ENCODE measurements at regions not wholly inside any gene's neighbourhood (a gene's known extent, or its start where the extent isn't known, plus 50 kb on each side); places are given as distances from the start of the nearest gene placed in this dataset.

DNA sequence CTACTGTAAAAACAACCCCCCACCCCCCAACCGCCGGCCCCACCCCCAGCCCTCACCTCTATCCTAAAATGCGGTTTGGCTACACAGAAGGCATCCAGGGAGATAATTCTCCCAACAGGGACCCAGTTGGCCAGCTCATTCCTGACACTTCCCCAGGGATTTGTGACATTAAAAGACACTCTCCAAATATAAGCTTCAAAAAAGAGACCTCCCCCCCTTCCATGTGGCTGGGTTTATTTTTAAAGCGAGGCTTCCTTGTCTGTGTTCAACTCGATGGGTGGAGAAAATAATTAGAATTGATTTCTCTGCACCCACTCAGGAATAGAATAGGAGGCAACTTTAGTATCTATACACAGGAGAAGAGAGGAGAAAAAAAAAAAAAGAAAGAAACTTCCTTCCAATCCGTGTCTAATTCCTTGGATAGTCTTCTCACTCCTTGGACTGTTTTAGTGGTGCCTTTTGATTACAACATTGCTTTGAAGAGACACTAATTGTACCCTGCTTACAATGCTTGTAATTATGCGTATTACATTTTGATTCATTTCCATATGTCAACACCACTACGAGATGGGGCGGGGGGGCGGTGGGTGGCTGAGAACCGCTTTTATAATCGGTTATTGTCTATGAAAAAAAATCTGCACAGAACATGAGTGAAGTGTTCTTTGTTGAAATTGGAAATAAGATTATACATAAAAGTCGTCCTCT lies 500.4 kb downstream of the MIAT start:
- Mint-ChIP-seq H3K4me3 (no peak overlapping the region), H3K36me3 (peaks cover 0 to 5% of the 10 kb centered on the region in 2 donors), H3K9me3 (peaks cover 0 to 9% (median 5%) of the 10 kb centered on the region in 7 donors), H3K4me1 (no peaks in the 10 kb centered on the region), H3K27ac (no peak overlapping the region), H3K27me3 (peaks cover 13 to 39% (median 35%) of the 10 kb centered on the region in 3 donors)
- ATAC-seq (ENCODE audit: low read depth in 2 of 2), result no peak
- DNase-seq, result no peak

DNA sequence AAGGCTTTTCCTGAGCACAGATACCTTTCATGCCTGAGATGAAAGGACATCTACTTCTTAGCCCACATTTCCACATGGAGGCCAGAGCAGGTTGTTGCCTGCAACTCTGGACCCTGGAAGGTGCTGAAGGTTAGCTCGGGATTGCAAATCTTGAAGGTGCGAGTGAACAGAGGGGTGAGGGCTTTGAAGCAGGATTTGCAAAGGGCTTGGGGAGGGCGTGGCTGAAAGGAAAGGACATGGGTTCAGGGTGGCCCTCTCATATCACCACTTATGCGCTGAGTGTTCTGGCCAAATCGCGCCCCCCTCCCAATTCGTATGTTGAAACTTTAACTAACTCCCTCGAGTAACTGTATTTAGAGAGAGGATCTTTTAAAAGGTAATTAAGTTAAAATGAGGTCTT lies 501.6 kb downstream of the MIAT start:
- H3K27me3 Mint-ChIP-seq, result peaks cover 12 to 49% (median 31%) of the 10 kb centered on the region in 3 donors

DNA sequence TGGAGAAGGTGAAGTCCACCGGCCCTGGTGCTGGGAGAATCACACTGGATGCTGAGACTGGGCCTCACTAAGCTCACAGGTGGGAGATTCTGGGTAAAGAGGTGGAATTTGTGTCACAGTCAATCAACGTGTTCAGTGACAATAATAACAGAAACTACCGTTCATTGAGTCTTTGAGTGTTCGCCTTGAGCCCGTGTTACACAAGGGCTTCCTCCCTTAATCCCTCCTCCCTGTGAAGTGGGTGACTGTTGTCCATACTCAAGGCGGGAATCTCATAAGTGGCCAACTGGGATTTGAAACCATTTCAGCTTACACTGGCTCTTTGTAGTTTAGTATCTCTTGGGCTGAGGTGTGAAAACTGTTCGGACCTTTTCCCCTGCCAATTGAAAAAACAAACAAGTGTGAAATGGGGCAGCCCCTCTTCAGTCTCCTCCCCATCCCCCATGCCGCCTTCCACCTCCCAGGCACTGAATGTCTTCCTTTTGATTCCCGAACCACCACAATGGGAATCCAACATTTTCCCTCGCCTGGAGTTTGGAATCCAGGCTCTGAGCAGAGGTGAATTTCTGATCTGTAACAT lies 502.4 kb downstream of the MIAT start:
- ATAC-seq (ENCODE audit: low read depth in 2 of 2) (no peak), DNase-seq (no peak)
- Mint-ChIP-seq H3K4me3 (no peak overlapping the region), H3K27me3 (peaks cover 12 to 50% (median 31%) of the 10 kb centered on the region in 3 donors), H3K4me1 (no peaks in the 10 kb centered on the region), H3K27ac (no peak overlapping the region), H3K36me3 (no peaks in the 10 kb centered on the region), H3K9me3 (peaks cover 0 to 8% (median 0%) of the 10 kb centered on the region in 7 donors)

More for the DNA sequence above, 501.6 kb downstream of the MIAT start:
- Mint-ChIP-seq H3K9me3 (peaks cover 0 to 8% (median 0%) of the 10 kb centered on the region in 7 donors), H3K36me3 (no peaks in the 10 kb centered on the region), H3K4me1 (no peaks in the 10 kb centered on the region), H3K4me3 (no peak overlapping the region), H3K27ac (no peak overlapping the region)
- no peak for ATAC-seq (ENCODE audit: low read depth in 2 of 2)
- no peak for DNase-seq

DNA sequence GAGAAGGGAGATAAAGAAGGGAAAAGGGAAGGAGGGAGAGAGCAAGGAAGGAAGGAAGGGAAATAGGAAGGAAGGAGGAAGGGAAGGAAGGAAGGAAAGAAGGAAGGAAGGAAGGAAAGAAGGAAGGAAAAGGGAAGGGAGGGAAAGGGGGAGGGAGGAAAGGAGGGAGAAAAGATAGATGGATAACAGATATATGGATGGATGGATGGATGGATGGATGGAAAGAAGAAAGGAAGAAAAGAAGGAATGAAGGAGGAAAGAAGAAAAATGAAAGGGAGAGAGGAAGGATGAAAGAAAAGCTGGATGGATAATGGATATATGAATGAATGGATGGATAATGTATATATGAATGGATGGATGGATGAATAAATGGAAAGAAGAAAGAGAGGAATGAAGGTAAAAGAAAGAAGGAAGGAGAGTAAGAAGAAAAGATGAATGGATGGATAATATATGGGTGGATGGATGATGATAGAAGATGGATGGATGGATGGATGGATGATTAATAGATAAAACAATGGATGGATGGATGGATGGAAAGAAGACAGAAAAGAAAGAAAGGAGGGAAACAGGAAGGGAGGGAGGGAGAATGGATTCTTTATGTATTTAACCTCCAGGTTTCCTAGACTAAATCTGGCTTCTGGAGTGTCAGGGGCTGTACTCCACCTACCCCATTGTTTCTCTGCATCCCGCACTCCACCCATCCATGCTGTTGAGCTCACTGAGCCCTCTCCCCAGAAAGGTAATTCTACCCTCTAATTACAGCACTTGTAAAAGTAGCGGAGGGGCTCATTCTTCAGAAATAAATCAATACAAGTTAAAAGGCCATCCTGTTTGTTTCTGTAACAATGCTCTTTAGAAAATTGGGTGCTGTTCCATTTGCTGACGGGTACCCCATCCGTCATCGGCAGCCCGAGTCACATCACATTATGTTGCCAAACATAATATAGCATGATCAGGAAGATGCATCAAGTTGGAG lies 506.1 kb downstream of the MIAT start:
- Mint-ChIP-seq H3K4me1 (no peaks in the 10 kb centered on the region), H3K27me3 (peaks cover 7 to 36% (median 17%) of the 10 kb centered on the region in 3 donors), H3K36me3 (no peaks in the 10 kb centered on the region), H3K4me3 (no peak overlapping the region), H3K27ac (no peak overlapping the region), H3K9me3 (peaks cover 0 to 13% (median 0%) of the 10 kb centered on the region in 7 donors)
- DNase-seq, result no peak
- no peak for ATAC-seq (ENCODE audit: low read depth in 2 of 2)

DNA sequence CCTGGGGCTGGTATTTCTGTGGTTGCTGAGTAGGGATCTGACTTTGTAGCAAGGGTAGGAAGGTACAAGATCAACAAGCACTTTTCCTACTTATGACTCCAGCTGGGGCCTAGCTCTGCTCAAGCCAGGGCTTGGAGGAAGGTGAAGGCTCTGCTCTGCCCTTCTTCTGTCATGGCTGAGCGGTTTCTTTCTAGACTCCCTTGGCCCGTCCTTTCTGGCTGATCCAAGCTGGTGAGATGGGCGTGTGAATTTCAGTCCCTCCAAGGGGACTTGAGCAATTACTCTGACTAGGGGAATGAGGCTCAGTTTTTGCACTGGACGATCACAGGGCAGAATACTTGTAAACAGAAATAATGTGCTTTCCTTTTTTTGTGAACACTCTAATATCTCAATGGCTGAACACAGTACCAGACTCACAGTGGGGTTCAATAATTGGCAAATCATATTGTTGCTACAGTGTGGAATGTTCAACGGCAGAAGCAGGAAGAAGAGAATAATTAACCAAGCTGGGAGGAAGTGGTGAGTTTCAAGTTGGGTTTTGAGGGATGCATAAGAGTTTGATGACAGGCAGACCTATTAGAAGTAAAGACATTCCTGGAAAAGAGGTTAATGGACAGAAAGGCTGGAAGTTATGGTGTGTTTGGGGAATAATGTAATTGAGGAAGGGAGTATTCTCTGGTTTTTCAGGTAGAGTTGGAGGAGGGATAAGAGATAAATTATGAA lies 507.6 kb downstream of the MIAT start:
- Mint-ChIP-seq H3K9me3 (peaks cover 0 to 13% (median 0%) of the 10 kb centered on the region in 7 donors), H3K36me3 (no peaks in the 10 kb centered on the region), H3K27ac (peak overlapping the region in 1 of 6 donors; percentile 2), H3K4me3 (no peak overlapping the region), H3K4me1 (no peaks in the 10 kb centered on the region), H3K27me3 (peaks cover 7 to 32% (median 17%) of the 10 kb centered on the region in 3 donors)
- DNase-seq (no peak), ATAC-seq (ENCODE audit: low read depth in 2 of 2) (no peak)

DNA sequence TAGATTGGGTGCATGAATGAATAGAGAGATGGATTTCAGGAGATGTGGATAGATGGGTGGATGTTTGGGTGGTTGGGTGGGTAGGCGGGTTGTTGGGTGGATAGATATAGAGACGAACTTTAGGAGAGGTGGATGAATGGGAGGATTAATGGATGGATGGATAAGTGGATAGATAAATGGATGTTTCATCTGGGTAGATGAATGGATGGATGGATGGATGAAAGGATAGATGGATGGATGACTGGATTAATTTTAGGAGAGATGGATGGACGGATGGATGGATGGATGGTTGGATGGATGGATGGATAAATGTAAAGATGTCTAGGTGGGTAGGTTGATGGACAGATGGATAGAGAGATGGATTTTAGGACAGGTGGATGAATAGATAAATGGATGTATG lies 511.3 kb downstream of the MIAT start:
- H3K27ac Mint-ChIP-seq, result no peak overlapping the region
- H3K4me3 Mint-ChIP-seq, result no peak overlapping the region
- DNase-seq, result no peak
- ATAC-seq (ENCODE audit: low read depth in 2 of 2), result no peak
- peaks cover 4 to 16% (median 8%) of the 10 kb centered on the region in 3 donors for H3K27me3 Mint-ChIP-seq
- H3K4me1 Mint-ChIP-seq, result no peaks in the 10 kb centered on the region
- no peaks in the 10 kb centered on the region for H3K36me3 Mint-ChIP-seq
- peaks cover 0 to 5% (median 0%) of the 10 kb centered on the region in 7 donors for H3K9me3 Mint-ChIP-seq

DNA sequence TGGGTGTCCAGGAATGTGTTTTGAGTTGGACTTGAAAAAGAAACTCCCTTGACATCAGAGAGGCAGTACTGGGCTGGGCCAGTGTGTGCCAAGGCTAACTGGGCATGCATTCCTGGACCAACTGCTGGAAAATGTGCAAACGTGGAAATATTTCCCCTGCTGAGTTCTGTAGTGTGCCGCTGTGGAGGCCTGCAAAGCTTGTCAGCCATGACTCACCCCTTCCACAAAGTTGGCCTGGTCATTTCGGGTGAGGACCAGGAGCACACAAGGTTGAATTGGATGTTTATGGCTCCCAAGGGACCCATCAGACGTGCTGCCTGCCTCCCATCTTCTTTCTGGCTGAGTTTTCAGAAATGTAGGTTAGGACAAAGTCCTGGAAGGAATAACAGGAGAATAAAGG lies 513.1 kb downstream of the MIAT start:
- Mint-ChIP-seq H3K4me3 (no peak overlapping the region), H3K4me1 (no peaks in the 10 kb centered on the region), H3K36me3 (no peaks in the 10 kb centered on the region), H3K27me3 (peaks cover 13 to 19% (median 15%) of the 10 kb centered on the region in 3 donors), H3K27ac (no peak overlapping the region), H3K9me3 (peaks cover 0 to 3% (median 0%) of the 10 kb centered on the region in 7 donors)
- ATAC-seq (ENCODE audit: low read depth in 2 of 2) (no peak), DNase-seq (no peak)

DNA sequence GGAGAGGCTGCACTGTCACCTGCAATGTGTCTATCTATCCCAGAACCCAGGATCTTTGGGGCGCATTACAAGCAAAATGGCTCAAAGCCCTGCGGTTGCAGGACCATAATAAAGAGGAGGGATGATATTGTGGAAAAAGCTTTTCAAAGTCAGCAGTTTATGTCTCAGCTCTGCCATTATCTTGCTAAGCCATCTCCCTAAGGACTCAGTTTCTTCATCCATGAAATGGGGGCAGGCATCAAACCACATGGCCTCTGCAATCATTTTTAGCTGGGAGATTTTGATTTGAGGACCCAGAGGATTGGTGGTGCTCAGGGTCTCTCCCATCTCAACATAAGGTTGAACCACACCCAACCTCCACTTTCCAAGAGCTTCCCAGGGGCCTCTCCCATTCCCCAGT lies 513.8 kb downstream of the MIAT start:
- DNase-seq, result no peak
- H3K4me1 Mint-ChIP-seq, result no peaks in the 10 kb centered on the region
- ATAC-seq (ENCODE audit: low read depth in 2 of 2), result no peak
- H3K27ac Mint-ChIP-seq, result no peak overlapping the region
- H3K27me3 Mint-ChIP-seq, result peaks cover 13 to 26% (median 22%) of the 10 kb centered on the region in 3 donors
- no peak overlapping the region for H3K4me3 Mint-ChIP-seq
- H3K36me3 Mint-ChIP-seq, result no peaks in the 10 kb centered on the region
- H3K9me3 Mint-ChIP-seq, result peaks cover 0 to 3% (median 0%) of the 10 kb centered on the region in 7 donors

DNA sequence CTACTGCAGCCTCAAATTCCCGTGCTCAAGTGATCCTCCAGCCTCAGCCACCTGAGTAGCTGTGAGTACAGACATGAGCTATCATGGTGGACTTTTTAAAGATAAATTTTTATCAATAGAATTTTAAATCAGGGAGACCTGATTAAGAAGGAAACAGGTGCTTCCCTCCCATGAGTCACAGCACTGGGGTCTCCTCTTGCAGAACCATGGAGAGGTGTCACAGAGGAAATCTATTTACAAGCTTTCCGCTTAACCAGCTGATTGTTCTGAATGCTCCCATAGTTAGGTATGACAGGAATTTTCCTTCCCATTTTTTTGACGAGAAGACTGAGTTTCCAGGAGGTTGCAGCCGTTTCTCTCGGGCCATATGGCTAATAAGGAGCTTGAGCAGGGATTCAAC lies 516.1 kb downstream of the MIAT start:
- no peak overlapping the region for H3K27ac Mint-ChIP-seq
- H3K36me3 Mint-ChIP-seq, result no peaks in the 10 kb centered on the region
- no peaks in the 10 kb centered on the region for H3K4me1 Mint-ChIP-seq
- ATAC-seq (ENCODE audit: low read depth in 2 of 2) (no peak), DNase-seq (no peak)
- peaks cover 22 to 31% (median 24%) of the 10 kb centered on the region in 3 donors for H3K27me3 Mint-ChIP-seq
- no peak overlapping the region for H3K4me3 Mint-ChIP-seq
- H3K9me3 Mint-ChIP-seq, result peaks cover 0 to 3% (median 0%) of the 10 kb centered on the region in 7 donors

DNA sequence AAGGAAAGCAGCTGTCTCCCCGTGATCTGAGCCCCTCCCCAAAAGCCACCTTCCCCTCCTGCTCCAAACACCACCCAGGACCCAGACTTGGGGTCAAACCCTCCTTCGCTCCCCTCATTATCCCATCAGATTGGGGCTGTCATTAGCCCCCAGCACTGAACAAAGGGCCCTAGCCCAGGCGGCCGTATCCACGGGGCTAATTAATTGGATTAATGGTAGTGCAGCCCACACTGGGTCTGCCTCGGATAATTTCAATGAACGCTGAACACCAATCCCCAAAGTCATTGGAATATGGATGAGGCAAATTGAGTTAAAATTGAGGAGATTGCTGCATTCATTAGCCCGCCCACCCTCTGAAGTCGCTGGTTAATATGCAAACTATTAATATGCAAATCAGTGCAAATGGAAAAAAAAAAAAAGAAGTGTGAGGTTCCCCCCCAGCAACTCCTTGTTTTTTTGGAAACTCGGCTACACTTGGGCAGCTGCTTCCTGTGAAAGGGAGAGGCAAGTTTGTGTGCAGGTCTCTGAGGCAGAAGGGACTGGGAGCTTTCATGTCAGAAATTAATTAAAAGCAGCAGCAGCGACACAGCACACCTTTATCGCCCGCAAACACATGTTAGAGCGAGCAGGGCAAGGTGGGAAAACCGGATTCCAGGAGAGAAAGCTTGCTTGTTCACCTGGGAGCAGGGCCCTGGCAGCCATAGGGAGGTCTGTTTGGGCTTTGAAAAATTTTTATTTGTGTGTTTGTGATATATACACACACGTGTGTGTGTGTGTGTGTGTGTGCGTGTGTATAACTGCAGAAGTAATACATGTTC lies 517.8 kb downstream of the MIAT start:
- no peak overlapping the region for H3K4me3 Mint-ChIP-seq
- peaks cover 22 to 31% (median 24%) of the 10 kb centered on the region in 3 donors for H3K27me3 Mint-ChIP-seq
- no peaks in the 10 kb centered on the region for H3K36me3 Mint-ChIP-seq
- no peaks in the 10 kb centered on the region for H3K4me1 Mint-ChIP-seq
- peaks cover 0 to 3% (median 0%) of the 10 kb centered on the region in 7 donors for H3K9me3 Mint-ChIP-seq
- DNase-seq, result no peak
- peak overlapping the region in 1 of 6 donors; percentile 12 for H3K27ac Mint-ChIP-seq
- no peak for ATAC-seq (ENCODE audit: low read depth in 2 of 2)

DNA sequence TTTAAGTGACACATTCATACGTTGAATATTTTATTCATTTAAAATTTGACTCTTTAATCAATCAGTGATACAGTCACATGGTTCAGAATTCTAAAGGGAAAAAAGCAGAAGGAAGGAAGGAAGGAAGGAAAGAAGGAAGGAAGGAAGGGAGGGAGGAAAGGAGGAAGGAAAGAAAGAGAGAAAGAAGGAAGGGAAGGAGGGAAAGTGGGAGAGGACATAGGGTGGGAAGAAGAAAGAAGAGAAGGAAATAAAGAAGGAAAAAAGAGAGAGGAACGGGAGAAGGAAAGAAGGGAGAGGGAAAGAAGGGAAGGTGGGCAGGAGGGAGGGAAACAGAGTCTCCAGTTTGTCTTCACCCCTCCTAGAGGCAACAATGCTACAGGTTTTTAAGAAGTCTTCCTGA lies 518.6 kb downstream of the MIAT start:
- no peaks in the 10 kb centered on the region for H3K4me1 Mint-ChIP-seq
- peaks cover 22 to 29% (median 24%) of the 10 kb centered on the region in 3 donors for H3K27me3 Mint-ChIP-seq
- no peak overlapping the region for H3K27ac Mint-ChIP-seq
- no peak overlapping the region for H3K4me3 Mint-ChIP-seq
- H3K9me3 Mint-ChIP-seq, result peaks cover 0 to 3% (median 0%) of the 10 kb centered on the region in 7 donors
- H3K36me3 Mint-ChIP-seq, result no peaks in the 10 kb centered on the region
- ATAC-seq (ENCODE audit: low read depth in 2 of 2) (no peak), DNase-seq (no peak)

DNA sequence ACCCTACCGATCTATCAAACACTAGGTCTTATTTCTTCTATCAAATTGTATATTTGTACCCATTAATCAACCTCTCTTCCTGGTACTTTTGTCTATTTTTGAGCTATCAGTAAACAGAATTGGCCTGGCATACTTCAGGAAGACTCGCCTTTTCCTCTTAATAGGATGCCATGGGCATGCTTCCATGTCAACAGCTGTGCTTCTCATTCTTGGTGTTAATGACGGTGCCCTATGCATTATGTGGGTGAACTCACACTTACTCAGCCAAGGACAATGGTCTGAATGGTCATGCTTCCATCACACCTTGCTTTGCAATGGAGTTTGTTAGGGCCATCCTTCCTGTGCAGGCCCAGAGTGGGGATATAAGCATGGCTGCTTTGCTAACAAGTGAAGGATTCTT lies 521.8 kb downstream of the MIAT start:
- Mint-ChIP-seq H3K4me3 (no peak overlapping the region), H3K27ac (no peak overlapping the region)

More for the DNA sequence above, 521.8 kb downstream of the MIAT start:
- H3K4me1 Mint-ChIP-seq, result no peaks in the 10 kb centered on the region
- H3K9me3 Mint-ChIP-seq, result peaks cover 0 to 3% (median 0%) of the 10 kb centered on the region in 7 donors
- H3K36me3 Mint-ChIP-seq, result no peaks in the 10 kb centered on the region
- ATAC-seq (ENCODE audit: low read depth in 2 of 2) (no peak), DNase-seq (no peak)
- peaks cover 9 to 32% (median 24%) of the 10 kb centered on the region in 3 donors for H3K27me3 Mint-ChIP-seq
